Tibial nerve (tissue), 3 donors: ENCODE measurements at regions not wholly inside any gene's neighbourhood (a gene's known extent, or its start where the extent isn't known, plus 50 kb on each side); places are given as distances from the start of the nearest gene placed in this dataset.
"Not testable (repeated sequence)": the region's sequence is repeated elsewhere in the genome, so short reads cannot be mapped to it uniquely, and the experiment has no call there.

Experiments
- POLR2A ChIP-seq, 2 donors: fragments of 450-650 bp; IDR thresholded peaks; one replicate each; pipeline ENCODE4 v1.6.1; 2017; ENCODE audit warnings: antibody characterized with exemption in 2 of 2, mild to moderate bottlenecking in 2 of 2, moderate library complexity in 2 of 2
- TF ChIP-seq, protein P1 (sequence below), 5 experiments: fragments of 200-600 bp in 3 of 5; fragments of 450-650 bp in 2 of 5; sonication (generic) in 3 of 5; IDR thresholded peaks; one replicate each; pipeline ENCODE4 v1.5.1; 2016 to 2019; ENCODE audit warnings: antibody characterized with exemption in 5 of 5, mild to moderate bottlenecking in 3 of 5, moderate library complexity in 2 of 5

- TF ChIP-seq, protein P1, sequence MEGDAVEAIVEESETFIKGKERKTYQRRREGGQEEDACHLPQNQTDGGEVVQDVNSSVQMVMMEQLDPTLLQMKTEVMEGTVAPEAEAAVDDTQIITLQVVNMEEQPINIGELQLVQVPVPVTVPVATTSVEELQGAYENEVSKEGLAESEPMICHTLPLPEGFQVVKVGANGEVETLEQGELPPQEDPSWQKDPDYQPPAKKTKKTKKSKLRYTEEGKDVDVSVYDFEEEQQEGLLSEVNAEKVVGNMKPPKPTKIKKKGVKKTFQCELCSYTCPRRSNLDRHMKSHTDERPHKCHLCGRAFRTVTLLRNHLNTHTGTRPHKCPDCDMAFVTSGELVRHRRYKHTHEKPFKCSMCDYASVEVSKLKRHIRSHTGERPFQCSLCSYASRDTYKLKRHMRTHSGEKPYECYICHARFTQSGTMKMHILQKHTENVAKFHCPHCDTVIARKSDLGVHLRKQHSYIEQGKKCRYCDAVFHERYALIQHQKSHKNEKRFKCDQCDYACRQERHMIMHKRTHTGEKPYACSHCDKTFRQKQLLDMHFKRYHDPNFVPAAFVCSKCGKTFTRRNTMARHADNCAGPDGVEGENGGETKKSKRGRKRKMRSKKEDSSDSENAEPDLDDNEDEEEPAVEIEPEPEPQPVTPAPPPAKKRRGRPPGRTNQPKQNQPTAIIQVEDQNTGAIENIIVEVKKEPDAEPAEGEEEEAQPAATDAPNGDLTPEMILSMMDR (IDR thresholded peaks at IDR 0.05): not testable (repeated sequence)
- not testable (repeated sequence) for TF ChIP-seq POLR2A (IDR thresholded peaks at IDR 0.05)
These were observed 218.5 kb upstream of the SPATA31A3 start for GRCh38 chr9:67210842-67211241.
